HG02798 (cell line): ENCODE measurements at regions not wholly inside any gene's neighbourhood (a gene's known extent, or its start where the extent isn't known, plus 50 kb on each side); places are given as distances from the start of the nearest gene placed in this dataset.

Experiments
- ATAC-seq: cut with Tn5 transposase; IDR thresholded peaks from one replicate; pipeline ENCODE4 v1.9.1; 2021; ENCODE audit warnings: mild to moderate bottlenecking; ENCODE audit not compliant: unreplicated experiment, poor library complexity

DNA sequence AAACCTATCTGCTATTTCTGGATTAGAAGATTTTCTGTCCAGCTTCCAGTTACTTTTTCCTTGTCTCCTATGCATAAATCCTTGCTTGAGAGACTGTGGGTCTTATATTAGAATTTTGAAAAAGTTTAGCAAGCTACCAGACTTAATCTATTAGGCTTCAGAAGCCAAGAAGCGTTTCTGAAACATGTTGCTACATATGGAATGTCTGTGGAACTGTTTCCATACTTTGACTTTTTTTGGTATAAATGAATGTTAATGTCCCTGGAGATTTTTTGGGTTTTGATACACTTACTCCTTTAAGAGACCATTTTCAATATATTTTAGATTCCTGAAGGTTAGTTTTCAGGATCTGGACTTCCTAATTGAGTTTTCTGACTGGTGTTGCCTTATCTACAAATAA is 191.4 kb upstream of the SGCD start:
- ATAC-seq: no peak

DNA sequence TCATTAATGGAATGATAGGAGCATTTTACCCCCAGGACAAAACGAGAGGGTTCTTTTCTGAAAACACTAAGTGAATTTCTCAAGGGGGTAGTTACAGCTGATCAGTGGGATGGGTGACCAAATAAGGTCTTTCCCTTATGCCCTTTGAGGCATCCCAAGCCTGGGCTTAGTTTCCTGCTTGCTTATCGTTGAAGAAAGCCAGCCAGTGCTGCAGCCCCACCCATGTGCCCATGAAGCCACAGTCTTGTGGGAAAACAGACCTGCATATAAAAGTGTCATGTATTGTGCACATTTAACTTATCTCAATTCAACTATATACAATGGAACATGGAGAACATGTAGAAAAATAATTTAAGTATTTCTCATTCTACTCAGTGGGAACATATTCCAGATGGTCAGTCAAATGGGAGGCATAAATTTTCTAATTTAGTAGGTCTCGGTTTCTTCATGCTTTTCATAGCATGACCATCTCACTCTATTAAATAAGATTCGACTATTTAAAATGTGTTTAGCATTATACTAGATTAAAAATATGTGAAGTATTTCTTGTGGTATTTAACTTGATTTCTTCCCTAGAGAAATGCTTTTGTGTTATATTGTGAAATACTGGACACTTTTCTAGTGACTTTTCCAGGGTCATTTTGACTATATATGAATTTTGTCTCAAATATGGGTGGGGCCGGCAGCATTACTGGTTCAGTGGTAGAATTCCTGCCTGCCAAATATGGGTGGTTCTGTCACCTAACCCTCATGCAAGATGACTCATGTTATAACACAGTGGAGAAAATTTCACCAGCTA is 189.7 kb upstream of the SGCD start:
- no peak for ATAC-seq

DNA sequence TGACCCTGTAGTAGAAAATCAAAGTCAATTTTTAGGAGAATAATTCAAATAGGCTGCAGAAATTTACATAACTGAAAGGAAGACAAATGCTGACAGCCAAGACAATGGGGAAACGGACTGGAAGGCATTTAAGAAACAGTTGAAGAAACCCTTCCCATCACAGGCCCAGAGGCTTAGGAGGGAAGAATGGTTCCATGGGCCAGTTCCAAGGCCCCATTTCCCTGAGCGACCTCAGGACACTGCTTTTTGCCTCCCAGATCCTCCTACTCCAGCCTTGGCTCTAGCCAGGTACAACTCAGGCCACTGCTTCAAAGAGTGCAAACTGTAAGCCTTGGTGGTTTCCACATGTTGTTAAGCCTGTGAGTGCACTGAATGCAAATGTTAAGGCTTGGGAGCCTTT is 184.1 kb upstream of the SGCD start:
- ATAC-seq: no peak

DNA sequence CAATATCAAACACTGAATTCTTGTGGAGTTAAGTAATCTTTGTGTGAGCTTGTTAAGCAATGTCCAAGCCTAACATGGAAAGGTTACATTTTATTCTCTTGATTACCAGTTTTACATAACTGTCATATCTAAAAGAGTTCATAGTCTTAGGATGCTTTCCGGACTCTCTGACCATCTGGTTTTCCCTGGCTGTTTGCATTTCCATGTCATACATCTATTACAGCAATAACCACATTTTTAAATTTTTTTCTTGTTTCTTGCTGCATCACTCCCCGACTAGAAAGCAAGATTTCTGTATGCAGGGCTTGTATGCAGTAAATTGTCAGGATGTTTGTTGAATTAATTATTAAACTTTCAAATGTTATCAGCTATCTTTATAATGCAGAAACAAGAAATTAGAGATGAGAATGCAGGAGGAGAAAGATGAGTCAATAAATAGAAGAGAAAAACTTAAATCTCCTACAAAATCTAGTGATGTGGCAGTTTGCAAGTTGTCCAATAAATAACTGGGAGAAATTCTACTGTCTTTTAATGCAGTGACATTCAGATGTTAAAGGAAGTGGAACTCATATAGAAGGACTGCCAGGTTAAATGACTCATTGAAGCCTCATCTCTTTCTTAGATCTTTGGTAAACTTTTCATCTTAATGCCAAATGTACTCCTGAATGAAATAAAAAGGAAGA is 179.6 kb upstream of the SGCD start:
- no peak for ATAC-seq

DNA sequence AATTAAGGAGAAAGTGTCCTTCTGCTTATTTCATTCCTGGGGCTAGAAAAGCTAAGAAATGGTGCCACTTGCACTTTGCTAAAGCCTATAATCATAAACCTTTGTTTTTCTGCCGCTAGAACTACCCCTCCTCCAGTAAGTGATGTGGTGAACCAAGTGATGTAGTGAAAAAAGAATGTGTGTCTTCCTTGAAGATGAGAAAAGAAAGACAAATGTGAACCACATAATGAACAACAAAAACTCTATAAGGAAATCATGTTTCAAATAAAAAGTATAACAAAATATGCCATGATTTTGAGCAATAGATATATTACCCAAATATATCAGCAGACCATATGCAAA is 179.0 kb upstream of the SGCD start:
- no peak for ATAC-seq

DNA sequence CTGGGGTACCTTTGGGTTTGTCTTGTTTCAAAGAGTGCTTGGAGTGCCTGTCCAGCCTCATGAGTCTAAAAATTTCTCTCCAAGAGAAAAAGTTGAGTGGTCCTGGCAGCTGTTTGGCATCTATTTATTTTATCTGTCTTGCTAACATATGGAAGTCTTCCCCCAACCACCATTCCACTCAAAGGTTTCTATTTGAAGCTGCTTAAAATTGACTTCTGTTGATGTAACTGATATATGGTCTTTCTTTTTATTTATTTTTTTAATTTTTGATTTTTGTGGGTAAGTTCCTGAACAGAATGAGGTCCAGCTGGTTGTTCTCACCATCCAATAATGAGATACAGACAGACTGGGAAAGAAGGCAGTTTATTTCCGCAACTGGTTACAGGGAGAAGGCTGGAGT is 178.7 kb upstream of the SGCD start:
- ATAC-seq: no peak

DNA sequence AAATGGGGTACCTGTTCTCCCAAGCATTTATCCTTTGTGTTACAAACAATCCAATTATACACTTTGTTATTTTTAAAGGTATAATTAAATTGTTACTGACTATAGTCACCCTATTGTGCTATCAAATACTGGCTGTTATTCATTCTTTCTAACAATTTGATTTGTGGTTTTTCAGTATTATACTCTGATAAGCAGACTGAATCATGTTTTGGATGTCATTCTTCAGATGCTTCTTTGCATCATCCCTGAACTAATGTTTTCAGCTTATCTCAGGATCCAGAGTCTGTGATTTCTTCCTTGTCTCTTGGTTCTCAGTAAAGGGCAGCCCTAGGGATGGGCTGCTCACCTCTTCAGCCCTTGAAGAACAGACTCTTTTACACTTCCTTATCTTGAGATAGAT is 177.8 kb upstream of the SGCD start:
- ATAC-seq: no peak

DNA sequence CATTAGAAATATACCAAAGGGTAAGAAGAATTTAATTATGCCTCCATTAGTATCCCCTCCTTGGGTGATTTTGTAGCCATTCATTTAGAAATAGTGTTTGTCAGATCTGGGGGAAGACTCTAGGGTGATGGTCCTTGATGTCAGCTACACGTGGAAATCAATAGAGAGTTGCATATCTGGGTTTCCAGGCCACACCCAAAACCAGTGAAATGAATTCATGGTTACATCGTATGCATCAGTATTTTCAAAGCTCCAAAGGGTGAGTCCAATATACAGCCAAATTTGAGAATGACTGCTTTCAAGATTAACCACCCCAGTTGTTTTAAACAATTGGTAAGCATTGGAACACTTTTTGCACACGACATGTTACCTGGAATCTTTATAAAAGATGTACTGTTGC is 173.4 kb upstream of the SGCD start:
- ATAC-seq: no peak

DNA sequence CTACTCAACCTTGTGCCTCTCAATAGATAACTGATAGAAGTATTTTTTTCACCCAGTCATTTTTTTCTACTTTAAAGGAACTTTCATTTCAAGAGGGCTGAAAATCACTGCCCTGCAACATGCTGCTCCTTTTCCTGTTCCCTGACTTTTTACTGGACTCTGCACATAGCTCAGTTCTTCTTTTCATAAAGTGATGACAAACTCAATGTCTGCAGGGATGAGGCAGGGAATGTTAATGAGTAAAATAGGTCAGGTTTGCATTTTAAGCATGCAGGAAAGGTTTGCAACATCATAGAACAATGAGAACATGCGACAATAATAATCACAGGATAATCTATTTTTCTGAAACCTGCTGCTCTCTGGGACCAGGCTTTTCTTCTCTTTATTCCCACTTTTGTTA is 172.2 kb upstream of the SGCD start:
- no peak for ATAC-seq

DNA sequence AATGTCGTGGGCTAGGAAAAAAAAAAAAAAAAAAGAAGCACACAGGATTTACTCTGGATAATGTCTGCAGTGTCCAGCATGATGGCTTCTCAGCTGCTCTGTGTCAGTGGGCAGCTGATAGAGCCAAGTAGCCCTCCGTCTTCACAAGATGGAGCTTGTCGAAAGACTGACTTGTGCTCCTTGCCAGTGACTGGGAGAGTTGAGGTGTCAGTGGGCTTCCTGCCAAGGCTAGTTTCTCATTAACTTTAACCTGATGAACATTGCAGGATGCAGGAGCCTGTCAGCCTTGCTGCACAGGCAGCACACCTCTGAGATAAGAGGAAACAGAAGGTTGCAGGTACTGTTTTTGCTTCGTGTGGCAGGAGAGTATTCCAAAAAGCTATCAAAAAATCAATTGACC is 171.4 kb upstream of the SGCD start:
- ATAC-seq: no peak

DNA sequence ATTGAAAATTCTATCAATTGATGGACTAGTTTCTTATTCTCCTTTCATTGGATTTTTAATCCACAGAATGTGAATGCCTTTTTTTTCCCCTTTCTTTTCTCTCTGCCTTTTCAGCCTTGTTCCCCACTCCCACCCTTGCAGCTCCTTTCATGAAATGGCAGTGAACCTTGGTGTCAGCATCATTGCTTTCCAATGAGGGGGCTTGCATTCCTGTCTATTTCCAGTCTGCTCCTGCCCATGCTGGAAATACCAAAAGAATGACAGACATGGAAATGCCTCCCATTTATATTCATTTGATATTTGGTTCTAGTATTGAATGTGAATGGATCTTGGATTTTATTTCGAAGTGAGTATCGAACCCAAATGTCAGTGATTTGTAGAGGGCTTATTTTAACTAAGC is 162.7 kb upstream of the SGCD start:
- ATAC-seq: no peak

DNA sequence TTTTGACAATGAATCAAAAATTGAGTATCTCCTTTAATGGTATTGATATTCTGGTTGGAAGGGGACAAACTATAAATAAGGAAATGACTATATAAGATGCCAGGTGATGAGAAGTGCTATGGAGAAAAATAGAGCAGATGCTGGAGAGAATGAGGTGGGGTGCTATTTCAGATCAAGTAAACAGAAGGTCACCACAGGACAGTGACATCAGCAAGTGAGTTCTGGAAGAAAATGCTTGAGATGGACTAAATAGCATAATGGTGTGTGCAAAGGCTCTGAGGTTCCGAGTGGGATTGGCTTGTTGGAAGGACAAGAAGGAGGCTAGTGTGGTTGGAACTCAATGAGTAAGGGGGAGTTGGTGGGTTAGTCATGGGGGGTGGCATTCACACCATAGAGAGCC is 157.5 kb upstream of the SGCD start:
- no peak for ATAC-seq

DNA sequence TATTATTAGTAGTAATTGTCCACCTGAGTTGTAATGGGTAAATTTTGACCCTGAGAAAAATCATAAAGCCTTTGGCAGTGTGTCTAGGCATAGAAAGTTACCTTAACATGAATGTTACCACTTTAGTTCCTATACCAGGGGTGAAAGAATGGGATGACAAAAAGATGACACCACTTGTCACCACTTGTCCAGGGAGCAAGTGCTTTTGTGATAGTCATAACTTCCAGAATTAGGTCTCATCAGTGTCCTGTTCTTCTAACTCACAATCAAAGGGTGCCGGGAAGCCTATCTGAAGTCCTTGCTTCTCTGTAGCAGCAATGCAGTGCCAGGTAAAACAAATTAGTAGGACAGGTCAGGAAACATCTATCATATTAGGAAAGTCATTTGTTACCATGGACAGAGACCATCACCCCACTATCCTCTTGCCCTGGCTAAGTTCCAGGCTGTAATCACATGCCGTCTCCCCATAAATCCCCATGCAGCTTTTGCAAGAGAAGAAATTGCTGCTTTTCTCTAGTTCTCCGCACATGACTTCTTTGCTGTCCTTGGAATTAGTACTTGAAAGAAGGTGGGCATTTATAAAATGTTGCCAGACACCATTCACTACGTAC is 156.5 kb upstream of the SGCD start:
- ATAC-seq: no peak

DNA sequence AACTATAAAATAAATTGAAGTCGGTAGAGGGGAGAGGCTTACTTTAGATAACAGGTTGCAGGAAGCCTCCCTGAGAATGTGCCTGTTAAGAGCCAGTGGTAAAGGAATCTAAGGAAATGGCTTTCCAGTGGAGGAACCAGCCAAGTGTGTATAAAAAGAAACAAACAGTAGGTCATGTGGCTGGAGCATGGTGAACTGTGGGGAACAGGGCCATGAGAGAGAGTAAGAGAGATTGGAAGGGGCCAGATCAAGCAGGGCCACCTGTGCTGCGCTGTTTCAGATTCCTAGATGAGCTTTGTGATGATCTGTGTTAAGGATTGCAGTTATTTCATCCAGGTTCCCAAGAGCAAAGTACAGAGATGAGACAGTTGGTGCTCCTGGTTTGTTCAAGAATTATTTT is 152.7 kb upstream of the SGCD start:
- ATAC-seq: no peak

DNA sequence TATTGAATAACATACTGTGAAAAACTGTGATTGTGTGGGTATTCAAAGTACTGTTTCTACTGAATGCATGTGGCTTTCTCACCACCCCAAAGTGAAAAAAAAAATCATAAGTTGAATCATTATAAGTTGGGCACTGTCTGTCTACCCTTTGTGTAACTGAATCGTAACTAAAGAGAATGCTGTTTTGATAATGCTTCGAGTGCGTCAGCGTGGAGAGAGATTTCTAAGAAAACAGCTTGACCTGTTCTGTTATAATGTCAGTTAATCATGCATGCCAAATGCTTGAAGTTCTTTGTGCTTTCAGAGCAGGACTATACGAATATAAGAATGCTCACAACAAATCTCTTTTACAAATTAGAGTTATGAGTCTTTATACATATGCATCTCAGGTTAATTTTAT is 148.8 kb upstream of the SGCD start:
- no peak for ATAC-seq

DNA sequence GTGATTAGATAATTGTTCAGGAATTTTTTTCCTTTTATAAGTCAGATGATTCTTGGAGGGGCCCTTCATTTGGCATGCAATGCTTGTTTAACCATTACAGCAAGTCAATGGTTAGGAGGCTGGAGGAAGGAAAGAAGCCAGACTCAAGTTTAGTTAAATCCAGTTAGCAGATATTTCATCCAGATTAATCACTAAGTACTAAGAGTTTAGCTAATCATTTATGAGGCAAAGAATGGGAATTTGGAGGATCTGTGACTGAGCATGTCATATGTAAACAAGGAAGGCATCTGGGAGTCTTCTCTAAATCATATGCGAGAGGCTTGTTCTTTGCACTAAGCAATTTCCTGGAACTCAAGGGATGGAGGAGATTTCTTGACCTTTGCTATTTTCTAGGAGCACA is 145.3 kb upstream of the SGCD start:
- ATAC-seq: no peak

DNA sequence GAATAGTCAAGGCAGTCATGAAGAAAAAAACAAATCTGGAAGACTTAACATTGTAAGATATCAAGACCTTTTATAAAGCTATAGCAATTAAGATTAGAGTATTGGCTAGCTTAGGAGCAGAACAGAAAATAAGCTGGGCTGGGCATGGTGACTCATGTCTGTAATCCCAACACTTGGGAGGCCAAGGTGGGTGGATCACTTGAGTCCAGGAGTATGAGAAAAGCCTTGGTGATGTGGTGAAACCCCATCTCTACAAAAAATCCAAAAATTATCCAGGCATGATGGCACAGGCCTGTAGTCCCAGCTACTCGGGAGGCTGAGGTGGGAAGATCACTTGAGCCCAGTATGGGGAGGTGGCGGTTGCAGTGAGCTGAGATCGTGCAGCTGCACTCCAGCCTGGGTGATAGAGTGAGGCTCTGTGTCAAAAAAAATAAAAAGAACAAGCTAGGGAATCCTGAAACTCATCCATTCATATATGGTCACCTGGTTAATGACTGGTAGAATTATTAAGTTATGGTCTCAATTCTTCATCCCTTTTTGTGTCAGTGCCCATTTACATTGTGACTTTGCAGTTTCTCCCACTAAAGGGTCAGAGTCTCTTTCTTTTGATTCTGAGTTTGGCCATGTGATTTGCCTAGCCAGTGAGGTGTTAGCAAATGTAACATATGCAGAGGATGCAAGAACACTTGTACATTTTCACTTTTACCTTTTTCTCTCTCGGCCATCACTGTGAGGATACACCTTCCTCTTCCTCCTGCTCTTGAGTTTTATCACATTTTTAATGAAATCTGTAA is 144.6 kb upstream of the SGCD start:
- no peak for ATAC-seq

DNA sequence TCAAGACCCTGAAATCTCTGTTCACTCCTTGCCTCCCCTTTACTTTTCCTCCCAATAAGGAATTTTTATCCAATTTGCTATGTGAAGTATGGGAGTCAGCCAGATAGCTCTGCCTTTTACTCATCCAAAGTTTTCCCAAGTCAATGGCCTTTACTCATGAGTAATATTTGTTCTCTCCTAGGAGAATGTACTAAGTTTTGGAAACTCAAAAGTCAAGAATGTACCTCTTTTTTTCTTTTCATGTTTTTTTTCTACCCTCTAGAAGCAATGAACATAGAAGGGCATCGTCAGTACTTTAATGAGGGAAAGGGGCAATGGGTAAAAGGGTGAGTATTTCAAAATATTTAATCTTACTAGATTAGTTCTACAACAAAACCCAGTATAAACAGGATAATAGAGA is 140.2 kb upstream of the SGCD start:
- no peak for ATAC-seq

DNA sequence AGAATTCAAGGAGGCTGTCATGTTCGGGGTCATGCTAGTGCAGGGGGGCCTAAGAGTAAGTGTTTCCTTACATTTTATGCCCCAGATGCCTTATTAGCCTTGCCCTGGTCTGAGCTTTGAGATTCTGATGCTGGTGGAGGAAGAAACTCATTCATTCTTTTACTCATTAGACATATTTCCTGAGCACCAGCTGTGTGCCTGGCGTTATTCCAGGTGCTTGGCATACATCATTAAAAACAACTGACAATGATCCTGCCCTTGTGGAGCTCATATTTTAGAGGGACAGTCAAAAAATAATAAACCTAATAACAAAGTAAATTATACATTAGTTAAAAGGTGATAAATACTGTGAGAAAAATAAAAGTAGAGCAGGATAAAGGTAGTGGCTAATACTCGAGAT is 138.9 kb upstream of the SGCD start:
- ATAC-seq: no peak

DNA sequence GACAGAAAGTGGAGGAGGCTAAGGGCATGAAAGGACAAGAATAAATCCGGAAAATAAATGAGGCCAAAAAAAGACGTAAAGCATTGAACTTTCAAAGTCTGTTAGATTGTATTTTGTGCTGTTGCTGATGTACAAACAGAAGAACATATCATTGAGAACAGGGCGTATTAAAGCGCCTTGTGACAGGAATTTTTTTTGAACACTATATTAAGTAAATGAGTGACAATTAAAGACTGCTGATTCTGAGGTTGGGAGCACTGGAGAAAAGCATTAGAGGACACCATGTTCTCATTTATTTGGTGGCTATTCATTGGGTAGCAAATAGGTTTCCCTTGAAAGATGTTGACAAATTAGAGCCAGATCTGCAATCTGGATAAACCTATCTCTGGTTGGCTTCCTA is 137.3 kb upstream of the SGCD start:
- no peak for ATAC-seq

DNA sequence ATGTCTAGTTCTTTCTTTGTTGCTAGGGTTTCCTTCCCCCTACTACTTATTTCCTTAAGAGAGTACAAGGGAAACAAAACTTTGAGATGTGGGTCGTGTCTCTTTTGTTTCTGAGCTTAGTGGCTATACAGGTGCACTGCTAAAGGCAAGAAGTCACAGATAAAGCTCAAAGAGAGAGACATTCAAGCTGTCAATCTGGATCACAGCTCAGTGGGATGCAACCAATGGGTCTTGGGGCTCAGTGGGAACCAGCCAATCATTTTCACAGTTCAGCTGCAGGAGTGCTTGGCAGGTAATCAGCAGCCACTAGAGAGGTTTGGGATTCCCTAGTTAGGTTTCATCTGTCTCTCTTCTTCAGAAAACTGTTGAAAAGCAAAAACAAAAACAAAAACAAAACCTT is 135.4 kb upstream of the SGCD start:
- no peak for ATAC-seq
